ENCODE measurements at regions not wholly inside any gene's neighbourhood (a gene's known extent, or its start where the extent isn't known, plus 50 kb on each side); places are given as distances from the start of the nearest gene placed in this dataset.
"Not testable (repeated sequence)": the region's sequence is repeated elsewhere in the genome, so short reads cannot be mapped to it uniquely, and the experiment has no call there.

DNA sequence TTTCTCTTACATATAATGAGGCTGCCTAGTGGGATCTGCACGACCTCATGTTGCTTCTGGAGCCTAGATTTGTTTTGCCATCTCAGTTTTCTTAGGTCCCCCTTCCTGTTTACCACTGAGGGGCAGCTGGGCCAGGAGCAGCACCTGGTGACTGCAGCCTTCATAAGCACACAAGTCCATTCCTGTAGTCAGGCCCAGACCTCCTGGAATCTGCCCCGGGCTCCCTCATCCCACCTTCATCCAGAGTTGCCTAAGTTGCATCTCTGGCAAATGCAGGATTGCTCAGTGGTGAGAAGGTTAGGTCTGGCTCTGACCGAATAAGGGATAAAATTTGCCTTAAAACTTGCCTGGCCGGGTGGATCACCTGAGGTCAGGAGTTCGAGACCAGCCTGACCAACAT is 117.3 kb downstream of the TNFRSF13B start:
- H3K27me3 ChIP-seq (replicated peaks in 2 of 5; ENCODE audit: control insufficient read depth in 4 of 5, insufficient read depth in 5 of 5, low read length in 4 of 5); DNase-seq; CTCF ChIA-PET; H3K36me3 ChIP-seq (ENCODE audit: control insufficient read depth in 4 of 4, insufficient read depth in 4 of 4, low read length in 3 of 4); H3K4me1 ChIP-seq (ENCODE audit: control extremely low read depth in 1 of 4, control insufficient read depth in 4 of 4, insufficient read depth in 4 of 4, low read length in 3 of 4); POLR2A ChIA-PET; H3K27ac ChIP-seq (ENCODE audit: insufficient read depth in 1 of 2, low read depth in 1 of 2, low read length in 2 of 2, poor library complexity in 1 of 2, severe bottlenecking in 2 of 2); H3K9me3 ChIP-seq (ENCODE audit: control extremely low read depth in 1 of 5, control insufficient read depth in 4 of 5, insufficient read depth in 2 of 5, low read depth in 1 of 5, low read length in 4 of 5); H3K4me3 ChIP-seq (ENCODE audit: control insufficient read depth in 1 of 7, extremely low read depth in 1 of 7, insufficient read depth in 4 of 7, low read depth in 2 of 7, low read length in 6 of 7): not testable (repeated sequence)
- 96% methylated on average over 4 of the region's 5 CpGs for WGBS (ENCODE audit: insufficient coverage)

DNA sequence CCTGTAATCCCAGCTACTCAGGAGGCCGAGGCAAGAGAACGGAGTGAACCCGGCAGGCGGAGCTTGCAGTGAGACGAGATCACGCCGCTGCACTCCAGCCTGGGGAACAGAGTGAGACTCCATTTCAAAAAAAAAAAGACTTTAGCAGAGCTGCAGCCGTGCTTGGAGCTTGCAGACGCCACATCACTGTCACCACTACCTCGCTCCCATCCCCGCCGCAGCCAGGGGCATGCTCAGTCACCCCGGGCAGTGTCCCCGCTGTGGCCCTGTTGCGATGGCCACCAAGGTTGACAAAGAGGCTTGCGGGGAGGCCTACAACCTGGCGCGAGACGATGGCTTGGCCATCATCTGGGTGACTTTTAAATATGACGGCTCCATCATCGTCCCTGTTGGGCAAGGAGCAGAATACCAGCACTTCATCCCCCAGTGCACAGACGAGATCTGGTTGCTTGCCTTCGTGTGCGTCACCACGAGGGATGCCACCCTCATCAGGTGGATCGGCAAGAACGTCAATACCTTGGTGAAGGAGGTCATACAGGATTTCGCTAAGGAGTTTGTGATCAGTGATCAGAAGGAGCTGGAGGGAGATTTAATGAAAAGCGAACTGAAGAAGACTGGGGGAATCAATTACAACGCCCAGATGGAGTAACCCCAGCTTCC is 118.1 kb downstream of the TNFRSF13B start:
- CTCF ChIA-PET = no interaction called here
- POLR2A ChIA-PET = no interaction called here
- H3K4me3 ChIP-seq (ENCODE audit: control insufficient read depth in 1 of 7, extremely low read depth in 1 of 7, insufficient read depth in 4 of 7, low read depth in 2 of 7, low read length in 6 of 7) = no peak overlapping the region
- no peaks in the 10 kb centered on the region for H3K4me1 ChIP-seq (ENCODE audit: control extremely low read depth in 1 of 4, control insufficient read depth in 4 of 4, insufficient read depth in 4 of 4, low read length in 3 of 4)
- 91% methylated on average over 28 of the region's 30 CpGs for WGBS (ENCODE audit: insufficient coverage)
- no peaks in the 10 kb centered on the region for H3K27me3 ChIP-seq (replicated peaks in 2 of 5; ENCODE audit: control insufficient read depth in 4 of 5, insufficient read depth in 5 of 5, low read length in 4 of 5)
- no peak for DNase-seq
- H3K27ac ChIP-seq (ENCODE audit: insufficient read depth in 1 of 2, low read depth in 1 of 2, low read length in 2 of 2, poor library complexity in 1 of 2, severe bottlenecking in 2 of 2) = no peak overlapping the region
- H3K36me3 ChIP-seq (ENCODE audit: control insufficient read depth in 4 of 4, insufficient read depth in 4 of 4, low read length in 3 of 4) = no peaks in the 10 kb centered on the region
- no peaks in the 10 kb centered on the region for H3K9me3 ChIP-seq (ENCODE audit: control extremely low read depth in 1 of 5, control insufficient read depth in 4 of 5, insufficient read depth in 2 of 5, low read depth in 1 of 5, low read length in 4 of 5)

DNA sequence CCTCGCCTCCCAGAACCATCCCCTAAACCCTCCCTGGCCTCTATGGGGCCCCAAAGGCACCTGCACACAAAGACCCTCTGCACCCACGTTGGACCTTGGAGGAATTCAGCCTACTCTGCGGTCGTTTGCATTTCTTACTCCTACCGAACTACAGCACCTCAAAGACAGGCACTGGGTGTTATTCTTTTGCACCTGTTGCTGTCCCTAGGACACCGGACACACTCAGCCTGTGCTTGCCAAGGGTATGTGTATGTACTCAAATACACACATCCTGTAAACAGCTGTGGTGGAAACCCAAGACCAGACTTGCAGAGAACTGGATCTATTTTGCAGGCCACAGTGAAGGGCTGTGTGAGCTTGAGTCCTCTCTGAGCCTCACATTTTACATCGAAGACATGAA is 122.1 kb downstream of the TNFRSF13B start:
- H3K27ac ChIP-seq (ENCODE audit: insufficient read depth in 1 of 2, low read depth in 1 of 2, low read length in 2 of 2, poor library complexity in 1 of 2, severe bottlenecking in 2 of 2); DNase-seq; H3K27me3 ChIP-seq (replicated peaks in 2 of 5; ENCODE audit: control insufficient read depth in 4 of 5, insufficient read depth in 5 of 5, low read length in 4 of 5); H3K4me3 ChIP-seq (ENCODE audit: control insufficient read depth in 1 of 7, extremely low read depth in 1 of 7, insufficient read depth in 4 of 7, low read depth in 2 of 7, low read length in 6 of 7); CTCF ChIA-PET; POLR2A ChIA-PET; H3K9me3 ChIP-seq (ENCODE audit: control extremely low read depth in 1 of 5, control insufficient read depth in 4 of 5, insufficient read depth in 2 of 5, low read depth in 1 of 5, low read length in 4 of 5); H3K4me1 ChIP-seq (ENCODE audit: control extremely low read depth in 1 of 4, control insufficient read depth in 4 of 4, insufficient read depth in 4 of 4, low read length in 3 of 4); H3K36me3 ChIP-seq (ENCODE audit: control insufficient read depth in 4 of 4, insufficient read depth in 4 of 4, low read length in 3 of 4): not testable (repeated sequence)
- WGBS (ENCODE audit: insufficient coverage) = no CpG with 5 or more reads among the region's 7 CpGs

DNA sequence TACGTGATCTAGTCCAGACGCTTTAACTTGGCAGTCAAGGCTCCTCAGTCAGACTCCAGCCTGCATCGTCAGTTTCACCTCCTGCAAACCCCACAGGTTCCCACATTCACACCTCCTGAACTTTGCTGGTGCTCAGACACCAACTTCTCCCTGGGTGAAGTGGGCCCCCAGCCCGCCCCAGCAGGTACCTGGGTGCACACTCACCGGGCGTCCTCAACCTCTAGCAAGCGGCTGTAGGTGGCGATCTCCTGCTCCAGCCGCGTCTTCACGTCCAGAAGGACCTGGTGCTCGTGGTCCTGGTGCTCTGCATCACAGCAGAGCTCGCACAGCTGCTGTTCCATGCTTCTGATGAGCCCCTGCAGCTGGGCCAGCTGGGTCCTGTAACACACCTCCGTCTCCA is 122.9 kb downstream of the TNFRSF13B start:
- H3K4me3 ChIP-seq (ENCODE audit: control insufficient read depth in 1 of 7, extremely low read depth in 1 of 7, insufficient read depth in 4 of 7, low read depth in 2 of 7, low read length in 6 of 7); H3K4me1 ChIP-seq (ENCODE audit: control extremely low read depth in 1 of 4, control insufficient read depth in 4 of 4, insufficient read depth in 4 of 4, low read length in 3 of 4); H3K36me3 ChIP-seq (ENCODE audit: control insufficient read depth in 4 of 4, insufficient read depth in 4 of 4, low read length in 3 of 4); H3K9me3 ChIP-seq (ENCODE audit: control extremely low read depth in 1 of 5, control insufficient read depth in 4 of 5, insufficient read depth in 2 of 5, low read depth in 1 of 5, low read length in 4 of 5); DNase-seq; H3K27ac ChIP-seq (ENCODE audit: insufficient read depth in 1 of 2, low read depth in 1 of 2, low read length in 2 of 2, poor library complexity in 1 of 2, severe bottlenecking in 2 of 2); POLR2A ChIA-PET; CTCF ChIA-PET; H3K27me3 ChIP-seq (replicated peaks in 2 of 5; ENCODE audit: control insufficient read depth in 4 of 5, insufficient read depth in 5 of 5, low read length in 4 of 5): not testable (repeated sequence)
- no CpG with 5 or more reads among the region's 14 CpGs for WGBS (ENCODE audit: insufficient coverage)

DNA sequence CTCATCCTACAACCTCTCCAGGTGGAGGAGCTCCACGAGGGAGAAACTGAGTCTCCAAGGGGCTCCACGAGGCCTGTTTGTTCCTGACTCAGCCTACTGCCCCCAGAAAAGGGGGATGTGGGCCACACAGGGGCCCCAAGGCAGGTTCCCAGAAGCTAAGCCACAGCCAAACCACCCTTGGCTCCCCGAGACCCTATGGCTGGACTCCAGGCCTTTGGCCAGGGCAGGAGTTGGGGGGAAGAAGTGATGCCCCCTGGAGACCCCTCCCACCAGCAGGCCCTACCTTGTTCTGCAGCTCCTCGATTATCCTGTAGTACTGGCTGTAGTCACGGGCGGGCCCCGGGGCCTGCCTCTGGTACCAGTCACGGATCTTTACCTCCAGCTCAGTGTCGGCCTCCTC is 126.8 kb downstream of the TNFRSF13B start:
- H3K27me3 ChIP-seq (replicated peaks in 2 of 5; ENCODE audit: control insufficient read depth in 4 of 5, insufficient read depth in 5 of 5, low read length in 4 of 5); CTCF ChIA-PET; H3K36me3 ChIP-seq (ENCODE audit: control insufficient read depth in 4 of 4, insufficient read depth in 4 of 4, low read length in 3 of 4); H3K27ac ChIP-seq (ENCODE audit: insufficient read depth in 1 of 2, low read depth in 1 of 2, low read length in 2 of 2, poor library complexity in 1 of 2, severe bottlenecking in 2 of 2); H3K4me1 ChIP-seq (ENCODE audit: control extremely low read depth in 1 of 4, control insufficient read depth in 4 of 4, insufficient read depth in 4 of 4, low read length in 3 of 4); POLR2A ChIA-PET; H3K9me3 ChIP-seq (ENCODE audit: control extremely low read depth in 1 of 5, control insufficient read depth in 4 of 5, insufficient read depth in 2 of 5, low read depth in 1 of 5, low read length in 4 of 5); DNase-seq; H3K4me3 ChIP-seq (ENCODE audit: control insufficient read depth in 1 of 7, extremely low read depth in 1 of 7, insufficient read depth in 4 of 7, low read depth in 2 of 7, low read length in 6 of 7): not testable (repeated sequence)
- WGBS (ENCODE audit: insufficient coverage) = no CpG with 5 or more reads among the region's 9 CpGs

DNA sequence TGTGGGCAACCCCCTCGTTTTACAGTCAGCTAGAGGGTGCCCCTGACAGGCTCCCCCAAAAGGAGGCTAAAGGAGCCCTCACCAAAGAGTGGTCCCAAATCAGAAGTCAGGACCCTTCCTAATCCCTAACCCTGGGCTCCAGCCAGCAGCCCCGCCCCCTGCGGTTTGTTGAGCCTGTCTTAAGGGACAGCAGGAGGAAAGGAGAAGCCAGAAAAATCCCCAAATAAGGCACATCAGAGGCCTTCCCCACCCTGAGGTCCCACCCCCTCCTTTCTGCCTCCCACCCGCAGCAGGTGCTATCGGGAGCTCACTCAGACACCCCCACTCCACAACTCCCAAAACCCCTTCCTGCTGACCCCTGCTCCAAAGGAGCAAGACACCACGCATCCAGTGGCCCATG is 127.2 kb downstream of the TNFRSF13B start:
- H3K36me3 ChIP-seq (ENCODE audit: control insufficient read depth in 4 of 4, insufficient read depth in 4 of 4, low read length in 3 of 4); H3K9me3 ChIP-seq (ENCODE audit: control extremely low read depth in 1 of 5, control insufficient read depth in 4 of 5, insufficient read depth in 2 of 5, low read depth in 1 of 5, low read length in 4 of 5); H3K27me3 ChIP-seq (replicated peaks in 2 of 5; ENCODE audit: control insufficient read depth in 4 of 5, insufficient read depth in 5 of 5, low read length in 4 of 5); H3K4me3 ChIP-seq (ENCODE audit: control insufficient read depth in 1 of 7, extremely low read depth in 1 of 7, insufficient read depth in 4 of 7, low read depth in 2 of 7, low read length in 6 of 7); CTCF ChIA-PET; H3K4me1 ChIP-seq (ENCODE audit: control extremely low read depth in 1 of 4, control insufficient read depth in 4 of 4, insufficient read depth in 4 of 4, low read length in 3 of 4); DNase-seq; POLR2A ChIA-PET; H3K27ac ChIP-seq (ENCODE audit: insufficient read depth in 1 of 2, low read depth in 1 of 2, low read length in 2 of 2, poor library complexity in 1 of 2, severe bottlenecking in 2 of 2): not testable (repeated sequence)
- no CpG with 5 or more reads among the region's 6 CpGs for WGBS (ENCODE audit: insufficient coverage)

DNA sequence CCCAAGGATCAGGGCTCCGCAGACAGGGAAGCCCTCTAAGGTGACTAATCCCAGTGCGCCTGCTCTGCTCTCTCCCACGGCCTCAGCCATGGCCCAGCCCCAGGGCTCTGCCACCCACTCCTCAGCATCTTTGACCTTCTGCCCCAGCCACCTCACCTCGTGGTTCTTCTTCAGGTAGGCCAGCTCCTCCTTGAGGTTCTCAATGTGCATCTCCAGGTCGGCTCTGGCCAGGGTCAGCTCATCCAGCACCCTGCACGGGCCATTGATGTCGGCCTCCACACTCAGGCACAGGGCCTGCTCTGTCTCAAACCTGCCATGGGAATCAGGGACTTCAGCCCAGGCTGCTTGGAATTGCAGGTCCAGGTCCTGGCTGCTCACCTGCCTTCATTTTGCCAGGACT is 128.4 kb downstream of the TNFRSF13B start:
- H3K4me3 ChIP-seq (ENCODE audit: control insufficient read depth in 1 of 7, extremely low read depth in 1 of 7, insufficient read depth in 4 of 7, low read depth in 2 of 7, low read length in 6 of 7); CTCF ChIA-PET; H3K27me3 ChIP-seq (replicated peaks in 2 of 5; ENCODE audit: control insufficient read depth in 4 of 5, insufficient read depth in 5 of 5, low read length in 4 of 5); H3K9me3 ChIP-seq (ENCODE audit: control extremely low read depth in 1 of 5, control insufficient read depth in 4 of 5, insufficient read depth in 2 of 5, low read depth in 1 of 5, low read length in 4 of 5); H3K4me1 ChIP-seq (ENCODE audit: control extremely low read depth in 1 of 4, control insufficient read depth in 4 of 4, insufficient read depth in 4 of 4, low read length in 3 of 4); H3K27ac ChIP-seq (ENCODE audit: insufficient read depth in 1 of 2, low read depth in 1 of 2, low read length in 2 of 2, poor library complexity in 1 of 2, severe bottlenecking in 2 of 2); DNase-seq; POLR2A ChIA-PET; H3K36me3 ChIP-seq (ENCODE audit: control insufficient read depth in 4 of 4, insufficient read depth in 4 of 4, low read length in 3 of 4): not testable (repeated sequence)
- no CpG with 5 or more reads among the region's 7 CpGs for WGBS (ENCODE audit: insufficient coverage)

Data from common myeloid progenitor, CD34-positive (primary cell).